ENCODE measurements at regions not wholly inside any gene's neighbourhood (a gene's known extent, or its start where the extent isn't known, plus 50 kb on each side); places are given as distances from the start of the nearest gene placed in this dataset.

DNA sequence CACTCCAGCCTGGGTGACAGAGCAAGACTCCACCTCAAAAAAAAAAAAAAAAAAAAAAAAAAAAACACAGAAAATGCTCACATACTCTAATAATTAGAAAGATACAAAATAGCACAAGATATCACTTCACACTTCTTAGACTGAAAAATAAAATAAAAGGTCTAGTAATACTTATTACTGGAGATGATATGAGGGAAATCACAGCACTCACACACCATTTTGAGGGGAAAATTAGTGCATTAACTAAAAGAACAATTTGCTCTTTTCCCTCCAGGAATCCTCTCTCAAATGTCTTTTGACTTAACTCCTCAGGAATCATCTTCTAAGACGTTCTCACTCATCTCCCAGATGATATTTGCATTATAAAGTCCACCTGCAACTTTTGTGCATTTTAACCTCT is 697.9 kb upstream of the SOX9 start:
- Histone ChIP-seq H3K4me1 (no peaks in the 10 kb centered on the region), H3K9me3 (peaks cover 0 to 18% (median 0%) of the 10 kb centered on the region in 11 donors), H3K27me3 (no peaks in the 10 kb centered on the region), H3K36me3 (no peaks in the 10 kb centered on the region), H3K4me3 (no peak overlapping the region), H3K27ac (no peak overlapping the region)
- no peak for TF ChIP-seq CTCF (IDR thresholded peaks at IDR 0.05)
- no peak for DNase-seq
- ATAC-seq = no peak
- 72 to 76% methylated on average over 1 of the region's 1 CpG for WGBS, 2 donors
- intact Hi-C loops (cut with DNase I) = no loop called here

DNA sequence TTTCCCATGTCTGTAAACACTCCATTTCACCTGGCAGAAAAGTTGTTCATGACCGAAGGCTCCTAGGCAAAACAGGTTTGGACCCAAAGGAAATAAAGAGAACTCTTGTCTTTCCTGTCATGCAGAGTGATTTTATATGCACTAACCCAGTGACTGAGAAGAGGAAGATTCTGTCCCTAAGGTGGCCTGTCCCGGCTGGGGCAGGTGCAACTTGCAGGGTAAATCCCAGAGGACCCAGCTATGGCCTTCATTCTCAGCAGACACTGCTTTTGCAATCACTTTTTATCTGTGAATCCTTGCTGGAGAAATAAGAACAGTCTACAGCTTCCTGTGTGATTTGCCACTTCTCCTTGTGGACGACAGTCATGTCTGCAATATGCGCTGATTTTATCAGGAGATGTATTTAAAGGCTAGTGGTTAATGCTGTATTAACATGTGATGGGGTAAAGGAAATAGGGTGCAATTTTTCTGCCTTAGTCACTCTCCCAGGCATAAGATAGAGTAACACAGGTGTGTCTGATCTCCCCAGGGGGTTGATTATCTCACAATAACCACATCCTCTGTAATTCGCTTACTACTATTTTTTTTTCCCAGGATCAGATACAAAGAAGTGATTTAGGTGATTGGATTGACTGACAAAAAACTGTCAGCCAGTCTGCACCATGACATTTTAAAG is 696.8 kb upstream of the SOX9 start:
- intact Hi-C loops (cut with DNase I) = no loop called here
- Histone ChIP-seq H3K4me3 (no peak overlapping the region), H3K27ac (no peak overlapping the region), H3K9me3 (peaks cover 0 to 21% (median 0%) of the 10 kb centered on the region in 11 donors), H3K4me1 (no peaks in the 10 kb centered on the region), H3K27me3 (no peaks in the 10 kb centered on the region), H3K36me3 (no peaks in the 10 kb centered on the region)
- ATAC-seq (no peak), DNase-seq (no peak)
- 62 to 65% methylated on average over 5 of the region's 5 CpGs for WGBS, 2 donors
- TF ChIP-seq CTCF (IDR thresholded peaks at IDR 0.05) = no peak

GRCh38 chr17:71427801-71428200 is 693.0 kb upstream of the SOX9 start:
- H3K4me1 ChIP-seq = no peaks in the 10 kb centered on the region
- H3K9me3 ChIP-seq = peaks cover 0 to 18% (median 0%) of the 10 kb centered on the region in 11 donors
- no peak for TF ChIP-seq CTCF (IDR thresholded peaks at IDR 0.05)
- WGBS, 2 donors = 78 to 87% methylated on average over 3 of the region's 3 CpGs
- H3K36me3 ChIP-seq = no peaks in the 10 kb centered on the region
- DNase-seq (no peak), ATAC-seq (no peak)
- H3K27me3 ChIP-seq = no peaks in the 10 kb centered on the region
- H3K27ac ChIP-seq = no peak overlapping the region
- no peak overlapping the region for H3K4me3 ChIP-seq
- intact Hi-C loops (cut with DNase I) = no loop called here

DNA sequence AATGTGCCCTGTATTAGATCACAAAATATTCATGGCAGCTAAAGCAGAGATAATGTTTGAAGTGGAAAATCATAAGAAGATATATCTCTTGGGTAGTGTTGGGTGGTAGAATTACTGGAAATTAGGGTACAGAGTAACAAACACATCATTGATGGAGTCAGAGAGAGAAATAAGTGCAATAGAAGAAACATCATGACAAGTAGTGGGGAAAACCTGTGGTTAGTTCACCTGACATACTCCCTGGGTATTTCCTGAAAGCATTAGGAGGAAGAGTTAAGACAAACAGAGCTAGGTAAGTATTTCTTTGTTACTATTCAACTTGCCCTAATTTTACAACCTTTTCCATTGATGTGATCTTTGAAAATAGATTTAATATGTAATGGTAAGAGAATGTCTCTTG is 691.9 kb upstream of the SOX9 start:
- Histone ChIP-seq H3K9me3 (peaks cover 0 to 16% (median 0%) of the 10 kb centered on the region in 11 donors), H3K27me3 (no peaks in the 10 kb centered on the region), H3K36me3 (no peaks in the 10 kb centered on the region), H3K4me1 (no peaks in the 10 kb centered on the region), H3K27ac (no peak overlapping the region), H3K4me3 (no peak overlapping the region)
- intact Hi-C loops (cut with DNase I) = no loop called here
- TF ChIP-seq CTCF (IDR thresholded peaks at IDR 0.05) = no peak
- no peak for DNase-seq
- no peak for ATAC-seq
